ENCODE measurements at regions not wholly inside any gene's neighbourhood (a gene's known extent, or its start where the extent isn't known, plus 50 kb on each side); places are given as distances from the start of the nearest gene placed in this dataset.

DNA sequence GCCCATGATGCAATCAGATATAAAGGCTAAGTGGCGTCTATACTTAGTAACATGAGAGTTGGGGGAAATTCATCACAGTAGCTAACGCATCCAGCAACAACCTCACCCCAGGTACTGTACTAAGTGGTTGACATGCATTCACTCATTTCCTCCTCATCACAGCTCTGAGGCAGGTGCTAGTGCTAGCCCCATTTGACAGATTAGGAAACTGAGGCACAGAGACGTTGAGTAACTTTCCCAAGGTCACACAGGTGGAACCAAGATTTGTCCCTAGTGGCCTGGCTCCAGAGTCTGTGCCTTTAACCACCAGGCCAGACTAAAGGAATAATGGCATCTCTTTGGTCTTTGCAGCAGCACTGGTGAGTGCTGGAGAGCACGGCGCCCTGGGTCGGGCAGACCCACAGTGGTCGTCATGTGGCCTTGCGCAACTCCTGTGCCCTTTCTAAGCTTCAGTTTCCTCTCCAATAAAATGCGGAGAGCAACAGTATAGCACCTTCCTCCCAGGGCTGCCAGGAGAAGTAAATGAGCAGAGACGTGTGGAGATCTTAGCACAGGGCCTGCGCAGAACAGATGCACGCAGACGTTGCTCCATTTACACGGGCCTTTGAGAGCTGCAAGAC lies 186.4 kb downstream of the BCOR start:
- no peak for DNase-seq

DNA sequence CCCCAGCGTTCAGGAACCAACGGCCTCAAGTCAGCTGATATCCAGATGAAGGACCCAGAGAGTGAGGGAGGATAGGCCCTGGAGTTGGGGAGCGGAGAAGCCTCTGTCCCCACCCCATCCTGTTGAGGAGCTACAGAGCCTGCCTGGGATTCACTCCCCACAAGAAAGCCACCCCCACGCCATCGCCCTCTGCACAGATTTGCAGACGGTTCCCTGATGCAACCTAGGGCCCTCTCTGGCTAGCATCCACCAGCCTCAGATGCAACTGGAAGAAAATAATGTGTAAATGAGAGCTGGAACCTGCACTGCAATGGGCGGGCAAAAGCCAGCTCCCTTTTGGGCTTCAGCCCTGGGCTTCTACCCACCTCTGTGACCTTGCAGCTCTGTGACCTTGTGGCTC lies 185.6 kb downstream of the BCOR start:
- no peak for DNase-seq

DNA sequence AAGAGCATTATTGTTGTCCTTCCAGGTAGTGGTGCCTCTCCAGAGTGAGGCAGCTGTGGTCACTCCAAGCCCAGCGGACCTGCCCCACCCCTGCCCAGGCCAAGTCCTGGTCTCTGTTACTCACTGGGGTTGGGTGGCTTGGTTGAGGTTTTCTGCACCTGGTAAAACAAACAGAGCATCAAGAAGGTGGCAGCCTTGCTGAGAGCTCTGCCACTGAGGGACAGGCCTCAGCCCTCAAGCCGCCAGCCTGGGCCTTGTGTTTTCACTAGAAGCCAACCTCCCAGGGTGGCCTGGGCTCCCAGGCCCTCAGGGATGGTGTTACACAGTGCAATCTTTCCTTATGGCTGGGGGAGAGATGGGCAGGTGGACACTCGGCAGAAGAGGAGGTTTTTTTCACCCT lies 182.7 kb downstream of the BCOR start:
- no peak for DNase-seq

DNA sequence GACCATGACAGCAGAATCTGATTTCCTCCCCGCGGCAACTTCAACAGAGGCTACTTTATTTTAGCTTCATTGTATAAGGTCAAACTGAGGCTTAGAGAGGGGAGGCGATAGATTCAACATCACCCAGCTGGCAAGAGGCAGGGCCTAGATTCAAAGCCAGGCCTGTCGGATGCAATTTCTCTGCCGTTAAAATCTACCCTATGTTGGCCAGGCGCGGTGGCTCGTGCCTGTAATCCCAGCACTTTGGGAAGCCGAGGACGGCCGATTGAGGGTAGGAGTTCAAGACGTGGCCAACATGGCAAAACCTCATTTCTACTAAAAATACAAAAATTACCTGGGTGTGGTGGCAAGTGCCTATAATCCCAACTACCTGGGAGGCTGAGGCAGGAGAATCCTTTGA lies 182.2 kb downstream of the BCOR start:
- no peak for DNase-seq

DNA sequence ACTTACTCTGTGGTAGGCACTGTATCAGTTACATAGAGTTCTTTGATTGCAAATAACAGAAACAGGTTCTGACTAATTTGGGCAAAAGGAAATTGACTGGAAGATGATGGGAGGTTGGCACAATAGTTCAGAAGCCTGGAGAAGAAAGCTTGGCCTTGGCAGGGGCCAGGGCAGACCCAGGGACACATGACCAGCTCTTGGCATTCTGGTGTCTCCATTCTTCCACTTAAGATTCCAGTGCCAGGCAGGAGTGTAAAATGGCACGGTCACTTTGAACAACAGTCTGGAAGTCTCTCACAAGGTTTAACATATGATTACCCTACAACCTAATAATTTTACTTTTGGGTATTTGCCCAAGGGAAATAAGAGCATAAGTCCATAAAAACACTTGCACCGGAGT lies 175.9 kb downstream of the BCOR start:
- no peak for DNase-seq

DNA sequence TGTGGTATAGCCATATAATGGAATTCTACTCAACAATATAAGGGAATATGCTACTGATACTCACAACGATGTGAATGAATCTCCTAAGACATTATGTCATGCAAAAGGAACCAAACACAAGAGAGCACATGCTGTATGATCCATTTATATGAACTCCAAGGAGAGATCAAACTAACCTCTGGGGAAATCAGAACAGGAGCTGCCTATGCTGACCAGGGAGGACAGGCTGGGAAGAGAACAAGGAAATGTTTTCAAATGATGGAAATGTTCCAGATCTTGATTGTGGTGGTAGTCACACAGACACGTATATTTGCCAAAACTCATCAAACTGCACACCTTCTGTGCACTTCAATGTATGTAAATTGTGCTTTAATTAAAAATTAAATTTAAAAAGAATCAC lies 175.3 kb downstream of the BCOR start:
- no peak for DNase-seq

DNA sequence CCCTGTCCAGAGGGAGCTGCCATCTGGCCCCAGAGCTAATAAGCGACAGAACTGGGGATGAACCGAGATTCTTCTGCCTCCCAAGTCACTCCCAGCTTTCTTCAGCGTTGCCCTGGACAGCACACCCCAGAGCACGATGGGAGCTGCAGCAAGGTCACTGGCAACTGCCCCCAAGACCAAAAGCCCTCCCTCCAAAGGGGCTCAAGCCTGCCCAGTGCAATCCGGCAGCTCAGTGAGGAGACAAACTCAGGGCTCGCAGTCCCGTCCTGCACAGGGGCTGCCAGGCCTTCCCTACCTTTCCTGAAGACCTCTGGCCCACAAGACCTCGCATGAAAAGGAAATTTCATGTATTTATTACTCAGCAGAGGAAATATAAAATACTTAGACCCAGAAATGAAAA lies 174.8 kb downstream of the BCOR start:
- no peak for DNase-seq

DNA sequence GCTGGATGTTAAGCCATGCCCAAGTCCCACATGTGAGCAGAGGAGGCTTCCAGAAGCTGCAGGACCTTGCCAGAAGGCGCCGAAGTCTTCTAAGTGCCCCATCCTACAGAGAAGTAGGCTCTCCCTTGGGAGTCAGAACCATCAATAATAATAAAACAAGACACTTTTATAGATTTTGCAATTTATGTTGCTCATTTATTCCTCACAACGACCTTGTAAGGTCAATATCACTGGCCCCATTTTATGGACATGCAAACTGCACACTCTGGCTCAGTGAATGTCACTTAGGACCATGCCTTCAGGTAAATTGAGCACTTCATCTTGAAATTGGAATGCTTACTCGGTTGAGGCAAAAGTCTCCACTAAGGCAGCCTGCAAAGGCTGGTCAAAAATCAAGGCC lies 170.4 kb downstream of the BCOR start:
- no peak for DNase-seq

DNA sequence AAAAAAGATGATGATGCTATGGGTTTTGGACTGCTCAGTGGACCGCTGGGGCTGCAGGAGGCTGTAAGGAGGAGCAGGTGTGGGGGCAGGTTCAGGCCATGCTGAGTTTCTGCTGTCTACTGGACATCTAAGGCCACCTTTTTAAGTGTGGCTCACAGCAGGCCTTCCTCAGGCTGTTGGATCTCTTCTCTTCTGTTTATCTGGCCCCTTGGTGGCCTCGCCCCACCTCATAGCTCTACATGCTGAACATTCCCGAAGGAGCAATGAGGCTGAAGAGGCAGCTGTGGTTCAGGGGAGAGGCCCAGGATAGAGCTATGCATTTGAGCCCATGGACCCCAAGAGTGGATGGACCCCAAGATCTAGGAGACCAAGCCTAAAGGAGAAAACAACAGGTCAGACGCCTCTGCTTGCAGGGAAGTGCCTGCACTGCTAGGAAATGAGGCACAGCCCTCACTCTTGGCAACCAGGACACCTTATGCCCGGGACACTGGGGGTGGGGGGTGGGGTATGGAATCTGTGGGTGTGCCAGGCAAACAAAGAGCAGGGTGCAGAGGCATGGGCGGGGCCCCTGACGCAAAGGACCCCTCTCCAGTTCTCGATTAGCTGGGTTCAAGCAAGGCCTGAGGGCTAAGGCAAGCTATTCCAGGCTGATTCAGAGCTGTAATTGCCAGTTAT lies 168.9 kb downstream of the BCOR start:
- DNase-seq = no peak

DNA sequence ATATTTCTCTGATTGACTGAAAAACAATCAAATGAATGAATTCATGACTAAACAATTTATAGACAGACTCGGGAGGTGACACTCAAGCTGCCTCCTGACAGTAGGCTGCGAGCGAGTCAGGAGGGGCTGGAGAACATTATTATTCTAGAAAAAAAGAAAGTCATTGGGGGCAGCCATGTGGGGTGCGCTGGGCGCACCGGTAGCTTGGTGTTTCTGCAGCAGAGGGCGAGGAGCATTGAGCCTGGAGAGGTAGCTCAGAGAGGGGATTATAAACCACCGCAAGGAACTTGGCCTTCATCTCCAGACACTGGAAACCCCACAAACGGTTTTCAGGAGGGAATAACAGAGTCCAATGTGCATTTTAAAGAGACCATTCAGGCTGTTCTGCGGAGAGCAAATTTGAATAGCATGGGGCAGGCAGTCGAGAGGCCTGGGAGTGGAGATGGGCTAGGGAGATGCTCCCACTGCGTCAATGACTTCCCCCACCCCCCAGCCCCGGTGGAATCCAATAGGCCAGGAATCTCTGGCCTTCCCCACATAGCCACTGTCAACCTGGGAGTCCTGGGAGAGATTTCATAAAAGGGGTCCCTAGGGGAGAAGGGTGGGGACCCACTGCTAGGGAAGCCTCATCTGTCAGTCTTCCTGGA lies 168.3 kb downstream of the BCOR start:
- DNase-seq = no peak

DNA sequence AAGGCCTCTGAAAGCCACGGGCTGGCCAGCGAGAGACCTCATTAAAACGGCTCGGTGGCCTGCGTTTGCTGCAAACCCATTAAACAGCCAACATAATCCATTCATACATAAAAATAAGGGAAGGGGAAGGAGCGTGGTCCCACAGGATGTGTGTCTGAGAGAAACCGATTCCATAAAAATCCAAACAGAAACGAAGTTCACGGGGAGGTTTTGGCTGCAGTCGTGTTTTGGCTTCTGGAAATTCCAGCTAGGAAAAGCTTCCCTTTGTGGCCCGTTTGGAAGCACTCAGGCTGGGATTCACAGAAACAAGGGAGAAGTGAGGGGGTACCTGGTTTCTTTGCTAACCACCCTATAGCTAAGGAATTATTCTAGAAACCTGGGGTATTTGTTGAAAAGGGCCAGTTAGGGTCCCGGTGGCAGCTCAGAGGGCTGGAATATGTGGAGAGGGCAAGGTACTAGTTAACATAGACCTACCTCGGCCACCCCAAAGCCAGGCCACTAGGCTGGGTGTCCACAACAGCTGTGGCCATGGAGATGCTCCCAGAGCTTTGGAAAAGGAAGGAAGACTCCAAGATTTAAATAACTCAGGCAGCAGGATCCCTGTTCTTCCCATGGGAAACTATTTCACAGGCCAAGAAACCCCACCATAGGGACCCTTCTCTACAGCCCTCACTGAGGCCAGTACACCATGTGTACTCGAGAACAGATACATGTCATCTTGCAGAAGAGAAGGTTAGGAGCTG lies 166.8 kb downstream of the BCOR start:
- DNase-seq = no peak

DNA sequence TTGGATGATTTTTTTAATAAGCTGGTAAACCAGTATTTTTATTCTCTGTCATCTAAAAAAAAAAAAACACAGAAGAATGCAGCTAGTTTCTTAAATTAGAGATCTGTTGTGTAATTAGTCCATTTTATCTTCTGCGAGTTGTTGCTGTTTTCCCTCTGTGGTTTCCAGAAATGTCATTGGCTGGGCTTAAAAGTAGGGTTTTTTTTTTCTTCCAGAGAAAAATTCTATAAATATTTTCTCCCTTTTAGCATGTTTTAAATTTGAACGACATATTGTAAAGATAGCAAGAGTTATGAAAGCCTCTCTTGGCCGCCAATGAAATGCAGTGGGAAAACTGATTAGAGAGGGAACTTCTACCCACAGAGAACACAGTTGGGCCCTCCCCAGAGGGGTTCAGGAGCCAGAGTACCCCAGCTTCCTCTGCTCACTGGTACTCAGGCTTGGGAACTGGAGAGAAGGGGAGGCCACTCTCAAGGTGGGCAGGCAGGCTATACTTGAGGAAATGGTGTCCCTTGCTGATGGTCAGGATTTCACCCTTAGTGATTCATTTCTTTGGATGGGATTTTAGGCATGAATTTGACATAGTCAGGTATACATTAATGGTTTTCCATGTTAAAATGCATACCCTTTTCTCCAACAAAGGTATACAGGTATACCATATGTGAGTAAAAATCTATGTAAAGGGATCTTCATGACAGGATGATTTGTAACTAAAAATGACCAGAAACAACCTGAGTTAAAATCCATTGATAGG lies 166.1 kb downstream of the BCOR start:
- no peak for DNase-seq

DNA sequence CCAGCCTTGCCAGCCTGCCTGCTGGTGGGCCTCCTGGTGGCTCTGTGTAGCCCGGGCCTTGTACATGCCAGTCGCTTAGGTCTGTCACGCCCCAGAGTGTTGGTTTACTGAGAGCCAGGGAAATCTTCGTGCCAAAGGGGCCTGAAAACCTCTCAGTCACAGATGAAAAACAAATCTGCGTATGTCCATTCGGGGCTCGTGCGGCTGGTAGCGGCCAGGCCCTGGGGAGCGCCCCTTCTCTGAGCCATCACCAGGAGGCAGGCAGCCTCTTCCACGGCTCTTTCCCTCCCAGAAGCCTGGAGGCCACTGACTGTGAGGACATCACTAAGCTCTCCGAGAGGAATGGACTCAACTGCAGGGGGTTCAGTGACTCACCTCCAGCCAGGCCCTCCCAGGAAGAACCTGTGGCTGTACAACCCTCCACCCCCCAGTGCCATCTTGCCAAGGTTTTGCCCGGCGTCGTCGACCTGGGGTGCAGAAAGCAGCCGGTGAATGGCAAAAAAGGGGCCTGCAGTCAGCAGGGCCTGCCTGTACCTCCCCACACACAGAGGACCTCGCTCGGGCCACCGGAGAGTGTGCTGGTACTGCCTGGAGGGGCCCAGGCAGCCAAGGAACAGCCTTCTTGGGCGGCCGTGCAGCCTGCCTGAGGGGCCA lies 162.2 kb downstream of the BCOR start:
- DNase-seq = no peak

DNA sequence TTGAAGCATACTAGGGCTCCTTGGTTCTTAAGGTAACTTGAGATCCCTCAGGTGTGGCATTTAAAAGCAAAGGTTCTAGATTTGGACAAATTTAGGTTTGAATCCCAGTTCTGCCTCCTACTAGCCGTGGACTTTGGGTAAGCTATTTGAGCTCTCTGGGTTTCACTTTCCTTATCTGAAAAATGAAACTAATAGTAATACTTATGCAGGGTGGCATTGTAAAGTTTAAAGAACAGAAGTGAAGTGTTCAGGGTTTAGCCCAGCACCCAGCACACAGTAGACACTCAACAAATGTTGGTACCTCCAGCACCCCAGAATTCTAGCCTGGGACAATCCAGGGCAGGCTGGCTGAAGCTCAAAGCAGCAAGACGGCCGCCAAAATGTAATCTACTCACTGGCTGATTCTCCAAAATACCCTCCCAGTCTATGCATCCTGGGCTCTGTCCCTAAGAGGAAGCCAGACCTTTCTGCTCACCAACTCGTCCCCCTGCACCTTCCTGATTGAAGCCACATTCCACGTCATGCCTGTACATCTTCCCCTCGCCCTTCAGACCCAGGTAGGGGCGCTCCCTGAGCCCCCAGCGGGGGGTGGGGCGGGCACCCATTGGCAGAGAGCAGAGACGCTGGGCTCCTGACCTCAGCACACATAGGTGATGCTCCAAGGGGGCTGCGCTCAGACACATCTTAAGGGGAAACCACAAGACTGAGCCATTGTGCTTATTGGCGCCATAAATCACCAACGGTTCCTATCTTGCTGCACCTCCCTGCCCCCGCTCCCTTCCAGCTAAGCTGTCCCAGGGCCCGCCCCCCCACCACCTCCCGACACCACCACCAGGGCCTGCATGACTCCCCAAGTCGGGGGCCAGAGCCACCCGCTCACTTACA lies 160.6 kb downstream of the BCOR start:
- peak; percentile 2 for DNase-seq

DNA sequence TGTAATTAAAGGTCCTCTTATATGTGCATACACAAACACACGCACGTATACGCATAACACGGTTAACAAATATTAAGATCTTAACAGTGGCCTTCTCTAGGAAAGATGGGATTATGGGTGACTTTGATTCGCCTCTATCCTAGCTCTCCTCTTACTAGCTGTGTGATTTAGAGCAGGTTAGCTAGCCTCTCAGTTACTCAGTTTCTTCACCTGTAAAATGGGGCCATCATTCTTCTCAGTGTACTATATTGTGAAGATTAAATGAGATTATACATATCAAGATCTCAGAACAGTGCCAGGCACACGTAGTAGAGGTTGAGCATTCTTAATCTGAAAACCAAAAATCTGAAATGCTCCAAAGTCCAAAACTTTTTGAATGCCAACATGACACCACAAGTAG lies 159.3 kb downstream of the BCOR start:
- no peak for DNase-seq

DNA sequence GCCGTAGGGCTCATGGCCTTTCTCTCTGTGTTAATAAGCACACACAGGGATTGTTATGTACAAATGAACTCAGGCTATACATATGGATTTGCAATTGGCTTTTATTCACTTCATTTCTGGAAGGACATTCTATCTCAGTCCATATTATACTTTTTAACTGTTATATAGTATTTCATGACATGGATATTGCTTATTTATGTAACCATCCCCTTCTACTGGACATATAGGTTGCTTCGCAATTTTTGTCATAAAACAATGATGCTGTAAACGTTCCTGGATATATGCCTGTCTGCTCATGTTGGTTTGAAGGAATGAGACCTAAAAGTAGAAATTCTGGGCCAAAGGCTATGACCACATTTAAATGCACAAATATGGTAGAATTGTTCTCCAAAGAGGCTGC lies 158.1 kb downstream of the BCOR start:
- no peak for DNase-seq

DNA sequence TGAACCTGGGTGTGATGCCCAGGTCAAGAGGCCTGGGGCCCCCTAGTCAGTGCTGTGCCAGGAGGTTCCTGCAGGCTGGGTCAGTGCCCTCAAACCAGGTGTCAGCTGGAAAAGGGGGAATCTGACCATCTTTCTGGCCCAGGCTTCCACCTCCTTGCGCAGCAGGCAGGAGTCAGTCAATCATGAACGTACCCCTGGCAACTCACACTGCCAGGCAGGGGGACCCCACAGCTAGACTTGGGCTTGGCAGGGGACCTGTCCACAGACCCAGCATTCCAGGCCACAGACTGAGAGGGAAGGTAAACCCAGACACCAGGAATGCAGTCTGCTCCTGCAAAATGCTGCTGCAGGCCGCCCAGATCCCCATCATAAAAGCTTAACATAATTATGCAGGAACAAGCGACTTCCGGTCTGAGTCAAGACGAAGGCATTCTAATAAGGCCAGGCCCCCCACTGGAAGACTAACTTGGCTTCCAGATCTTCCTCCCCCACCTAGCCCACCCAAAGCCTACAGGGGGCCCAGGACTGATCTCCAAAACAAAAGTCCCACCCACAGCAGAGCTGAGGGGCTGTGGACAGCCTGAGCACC lies 156.3 kb downstream of the BCOR start:
- DNase-seq = no peak

DNA sequence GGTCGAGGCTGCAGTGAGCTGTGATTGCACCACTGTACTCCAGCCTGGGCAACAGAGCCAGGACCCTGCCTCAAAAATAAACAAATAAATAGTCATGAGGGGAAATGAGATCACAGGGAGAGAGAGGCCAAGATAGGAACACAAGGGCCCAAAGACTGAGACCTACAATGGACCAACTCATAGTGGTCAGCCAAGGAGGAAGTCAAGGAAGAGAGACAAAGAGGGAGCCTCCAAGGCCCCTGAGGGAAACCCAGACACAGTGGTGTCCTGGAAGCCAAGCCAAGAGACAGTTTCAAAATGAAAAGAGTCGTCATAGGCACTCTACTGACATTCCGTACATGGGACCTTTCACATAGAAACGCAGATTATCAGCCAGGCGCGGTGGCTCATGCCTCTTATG lies 153.3 kb downstream of the BCOR start:
- no peak for DNase-seq

DNA sequence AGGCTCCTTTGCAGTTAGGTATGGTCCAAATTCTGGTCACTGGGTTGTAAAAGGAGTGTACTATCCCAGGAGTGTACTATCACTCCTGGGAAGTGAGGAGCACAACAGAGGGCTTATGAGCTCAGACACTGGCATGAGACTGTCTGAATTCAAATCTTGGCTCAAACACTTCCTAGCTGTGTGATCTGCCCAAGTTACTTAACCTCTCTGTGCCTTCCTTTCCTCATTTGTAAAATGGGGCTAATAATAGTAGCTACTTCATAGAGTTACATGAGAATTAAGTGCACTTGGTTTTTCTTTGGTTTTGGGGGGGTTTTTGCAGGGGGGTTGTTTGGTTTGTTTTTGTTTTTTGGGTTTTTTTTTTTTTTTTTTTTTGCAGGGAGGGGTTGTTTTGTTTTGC lies 152.0 kb downstream of the BCOR start:
- DNase-seq = no peak

DNA sequence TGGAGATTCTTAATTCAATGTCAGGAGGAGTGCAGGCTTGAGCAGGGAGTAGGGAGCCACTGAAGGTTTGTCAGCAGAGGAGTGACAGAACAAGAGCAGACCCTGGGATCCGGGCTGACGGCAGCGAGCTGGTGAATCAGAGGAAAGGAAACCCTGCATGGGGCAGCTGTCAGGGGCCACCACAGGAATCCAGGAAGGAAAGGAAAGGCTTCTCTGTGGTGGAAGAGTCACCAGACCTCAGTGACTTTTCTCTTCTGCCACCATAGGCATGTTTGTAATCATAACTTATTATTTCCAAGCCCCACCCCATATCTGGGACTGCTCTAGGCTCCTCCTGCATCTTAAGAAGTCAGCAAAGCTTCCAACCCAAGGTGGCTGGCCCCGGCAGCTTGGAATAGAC lies 150.9 kb downstream of the BCOR start:
- no peak for DNase-seq

DNA sequence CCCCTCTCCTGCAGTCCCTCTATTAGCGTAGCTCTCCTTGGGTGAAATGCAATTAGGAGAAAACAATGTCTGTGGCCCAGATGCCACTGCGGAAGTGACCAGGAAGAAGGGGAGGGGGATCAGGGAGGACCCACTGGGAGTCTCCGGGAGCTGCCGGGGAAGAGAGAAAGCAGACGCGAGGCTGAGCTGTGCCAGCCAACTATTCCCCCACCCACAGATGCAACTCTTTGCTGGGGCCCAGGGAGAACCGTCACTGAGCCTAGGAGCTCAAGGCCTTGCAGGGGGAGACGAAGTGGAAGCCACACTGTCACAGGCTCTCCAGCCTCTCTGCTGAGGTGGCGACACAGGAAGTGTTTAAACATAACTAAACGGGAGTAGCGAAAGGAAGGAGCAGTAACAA lies 149.2 kb downstream of the BCOR start:
- DNase-seq = no peak

Data from activated naive CD4-positive, alpha-beta T cell treated with Interleukin-2 at 50 U/mL for 16 hours (primary cell).